ENCODE measurements at regions not wholly inside any gene's neighbourhood (a gene's known extent, or its start where the extent isn't known, plus 50 kb on each side); places are given as distances from the start of the nearest gene placed in this dataset.

- FAIRE-seq (no peak), DNase-seq (ENCODE audit: insufficient read length, low spot score) (no peak)
Measured at GRCh38 chr4:8932884-8933283, 61.2 kb upstream of the HMX1 start.

- FAIRE-seq: no peak
- DNase-seq (ENCODE audit: insufficient read length, low spot score): no peak
Measured at GRCh38 chr4:8928074-8928473, 56.4 kb upstream of the HMX1 start.

GRCh38 chr4:8922481-8922880, 50.8 kb upstream of the HMX1 start:
- FAIRE-seq (no peak), DNase-seq (ENCODE audit: insufficient read length, low spot score) (no peak)

GRCh38 chr4:8921465-8921864, 49.8 kb upstream of the HMX1 start:
- FAIRE-seq (no peak), DNase-seq (ENCODE audit: insufficient read length, low spot score) (no peak)
